ENCODE measurements at regions not wholly inside any gene's neighbourhood (a gene's known extent, or its start where the extent isn't known, plus 50 kb on each side); places are given as distances from the start of the nearest gene placed in this dataset.

DNA sequence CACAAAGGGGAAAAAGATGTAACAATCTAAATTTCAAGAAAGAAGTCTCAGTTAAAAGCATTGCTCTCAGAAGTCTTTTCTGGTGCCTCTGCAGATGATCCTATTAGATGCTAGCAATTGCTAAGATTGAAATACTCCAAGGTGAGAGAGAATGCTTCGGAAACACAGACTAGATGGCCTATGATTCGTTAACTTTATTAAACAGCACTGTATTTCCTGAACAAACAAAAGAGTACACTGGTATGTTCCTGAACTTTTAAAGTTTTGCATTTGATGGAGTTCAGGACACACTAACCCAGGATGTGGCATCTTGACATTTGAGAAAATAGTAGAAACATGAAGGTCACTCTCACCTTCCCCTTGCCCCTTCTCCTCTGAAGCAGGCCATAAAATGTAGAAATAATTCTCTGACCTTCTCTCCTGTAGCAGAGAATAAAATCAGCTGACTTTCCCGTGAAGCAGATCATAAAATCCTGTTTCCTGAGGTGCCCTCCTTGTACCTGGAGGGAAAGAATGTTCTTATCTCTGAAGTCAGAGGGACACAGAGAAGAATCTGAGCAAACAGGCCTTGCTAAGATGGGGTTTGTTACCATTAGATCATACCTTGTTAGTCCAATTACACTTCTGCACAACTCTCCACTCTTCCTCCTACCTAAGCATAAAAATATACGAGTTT is 142.9 kb upstream of the USP25 start:
- WGBS (ENCODE audit: insufficient coverage, low coverage, missing lambda C conversion rate), result 0% methylated on average over 4 of the region's 4 CpGs
- Histone ChIP-seq H3K27ac (ENCODE audit: extremely low read depth, low read depth, low read length) (no peak overlapping the region), H3K9me1 (ENCODE audit: control insufficient read depth, insufficient read depth, low read length) (no peaks in the 10 kb centered on the region), H3K9ac (ENCODE audit: insufficient read depth in 1 of 2, low read depth in 2 of 2, low read length in 2 of 2) (no peak overlapping the region), H2AFZ (ENCODE audit: low read depth, low read length) (no peak overlapping the region), H3K79me2 (ENCODE audit: control insufficient read depth, insufficient read depth, low read length) (no peaks in the 10 kb centered on the region), H3K4me1 (replicated peaks in 1 of 2; ENCODE audit: control insufficient read depth in 2 of 2, insufficient read depth in 2 of 2, low read length in 2 of 2) (no peaks in the 10 kb centered on the region), H3K27me3 (ENCODE audit: control insufficient read depth in 2 of 2, insufficient read depth in 2 of 2, low read length in 2 of 2) (no peaks in the 10 kb centered on the region), H3K9me3 (replicated peaks; ENCODE audit: control insufficient read depth, insufficient read depth, low read depth, low read length) (no peaks in the 10 kb centered on the region), H3K36me3 (ENCODE audit: control insufficient read depth, insufficient read depth, low read length) (no peaks in the 10 kb centered on the region), H3K4me2 (ENCODE audit: insufficient read depth, low read length) (no peak overlapping the region), H4K20me1 (replicated peaks; ENCODE audit: control insufficient read depth, insufficient read depth, low read length) (no peaks in the 10 kb centered on the region), H3K4me3 (no peak overlapping the region)
- ATAC-seq (no peak), FAIRE-seq (no peak), DNase-seq (ENCODE audit: extremely low read depth in 1 of 4, low spot score in 3 of 4) (no peak)
- intact Hi-C loops (cut with micrococcal nuclease), result loop anchor here (10.0 kb wide), 1 partner anchor 92 kb away; no protein-coding TSS in a partner anchor
- no TSS peak for BruUV-seq (replicated peaks)
- TF ChIP-seq BACH1 (tag; IDR thresholded peaks at IDR 0.05) (no peak), ZNF408 (CRISPR knock-in tag; IDR thresholded peaks at IDR 0.05; ENCODE audit: low read depth) (no peak), DDX20 (tag; IDR thresholded peaks at IDR 0.05; ENCODE audit: low read depth) (no peak), TCFL5 (CRISPR knock-in tag; conservative IDR thresholded peaks at IDR 0.05) (no peak)
- TF ChIP-seq, protein P1, sequence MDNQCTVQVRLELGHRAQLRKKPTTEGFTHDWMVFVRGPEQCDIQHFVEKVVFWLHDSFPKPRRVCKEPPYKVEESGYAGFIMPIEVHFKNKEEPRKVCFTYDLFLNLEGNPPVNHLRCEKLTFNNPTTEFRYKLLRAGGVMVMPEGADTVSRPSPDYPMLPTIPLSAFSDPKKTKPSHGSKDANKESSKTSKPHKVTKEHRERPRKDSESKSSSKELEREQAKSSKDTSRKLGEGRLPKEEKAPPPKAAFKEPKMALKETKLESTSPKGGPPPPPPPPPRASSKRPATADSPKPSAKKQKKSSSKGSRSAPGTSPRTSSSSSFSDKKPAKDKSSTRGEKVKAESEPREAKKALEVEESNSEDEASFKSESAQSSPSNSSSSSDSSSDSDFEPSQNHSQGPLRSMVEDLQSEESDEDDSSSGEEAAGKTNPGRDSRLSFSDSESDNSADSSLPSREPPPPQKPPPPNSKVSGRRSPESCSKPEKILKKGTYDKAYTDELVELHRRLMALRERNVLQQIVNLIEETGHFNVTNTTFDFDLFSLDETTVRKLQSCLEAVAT (IDR thresholded peaks at IDR 0.05), result no peak
- ChIA-PET CTCF (ENCODE audit: low intra/inter-chr PET ratio) (no interaction called here), POLR2A (no interaction called here)
- in situ Hi-C loops (cut with MboI), result no loop called here
